NOMO-1 treated with dmso at 0.1 percent for 144 hours (cell line): ENCODE measurements at regions not wholly inside any gene's neighbourhood (a gene's known extent, or its start where the extent isn't known, plus 50 kb on each side); places are given as distances from the start of the nearest gene placed in this dataset.
"Not testable (repeated sequence)": the region's sequence is repeated elsewhere in the genome, so short reads cannot be mapped to it uniquely, and the experiment has no call there.

Experiments used
- DNase-seq: peaks from one replicate; lab custom pipeline; 2025; ENCODE audit not compliant: unreplicated experiment; lab: John Stamatoyannopoulos, UW

GRCh38 chr5:99033014-99033900 lies 104.5 kb upstream of the CHD1 start:
- DNase-seq = no peak

GRCh38 chr5:99032234-99033013 lies 103.6 kb upstream of the CHD1 start:
- DNase-seq = no peak

GRCh38 chr5:99030906-99031440 lies 102.2 kb upstream of the CHD1 start:
- DNase-seq = no peak

GRCh38 chr5:99029172-99029571 lies 100.4 kb upstream of the CHD1 start:
- DNase-seq = no peak

GRCh38 chr5:99028170-99028569 lies 99.4 kb upstream of the CHD1 start:
- DNase-seq = not testable (repeated sequence)

- DNase-seq = no peak
These were observed 96.7 kb upstream of the CHD1 start for GRCh38 chr5:99025298-99026045.

- peak; percentile 24 for DNase-seq
These were observed 94.5 kb upstream of the CHD1 start for GRCh38 chr5:99023330-99023729.

- DNase-seq = no peak
These were observed 93.4 kb upstream of the CHD1 start for GRCh38 chr5:99022250-99022649.

GRCh38 chr5:99020698-99021048 lies 91.9 kb upstream of the CHD1 start:
- DNase-seq = no peak

- peak; percentile 29 for DNase-seq
These were observed 91.2 kb upstream of the CHD1 start for GRCh38 chr5:99019812-99020697.

- DNase-seq = no peak
These were observed 90.4 kb upstream of the CHD1 start for GRCh38 chr5:99019254-99019653.

GRCh38 chr5:99010294-99010693 lies 81.5 kb upstream of the CHD1 start:
- DNase-seq = no peak

- DNase-seq = not testable (repeated sequence)
These were observed 79.2 kb upstream of the CHD1 start for GRCh38 chr5:99008009-99008408.

- no peak for DNase-seq
These were observed 76.7 kb upstream of the CHD1 start for GRCh38 chr5:99005506-99005905.

- no peak for DNase-seq
These were observed 76.2 kb upstream of the CHD1 start for GRCh38 chr5:99004960-99005359.

GRCh38 chr5:99000876-99001275 lies 72.1 kb upstream of the CHD1 start:
- DNase-seq = no peak

GRCh38 chr5:99000221-99000620 lies 71.4 kb upstream of the CHD1 start:
- no peak for DNase-seq

GRCh38 chr5:98999631-99000030 lies 70.8 kb upstream of the CHD1 start:
- no peak for DNase-seq

GRCh38 chr5:98997000-98997399 lies 68.2 kb upstream of the CHD1 start:
- DNase-seq = no peak

GRCh38 chr5:98994611-98995010 lies 65.8 kb upstream of the CHD1 start:
- DNase-seq = no peak
